ENCODE measurements at regions not wholly inside any gene's neighbourhood (a gene's known extent, or its start where the extent isn't known, plus 50 kb on each side); places are given as distances from the start of the nearest gene placed in this dataset.
"Not testable (repeated sequence)": the region's sequence is repeated elsewhere in the genome, so short reads cannot be mapped to it uniquely, and the experiment has no call there.

- Mint-ChIP-seq H3K9me3 (no peaks in the 10 kb centered on the region), H3K27me3 (ENCODE audit: low read depth in 2 of 2) (peaks cover 0 to 3% of the 10 kb centered on the region in 2 donors), H3K27ac (no peak overlapping the region), H3K4me3 (no peak overlapping the region), H3K36me3 (no peaks in the 10 kb centered on the region), H3K4me1 (no peaks in the 10 kb centered on the region)
- no peak for TF ChIP-seq CTCF (IDR thresholded peaks at IDR 0.05)
- Histone ChIP-seq H3K27me3 (ENCODE audit: control insufficient read depth, insufficient read depth, low read length) (no peaks in the 10 kb centered on the region), H3K27ac (ENCODE audit: low read length) (no peak overlapping the region), H3K36me3 (ENCODE audit: control insufficient read depth, insufficient read depth, low read length) (no peaks in the 10 kb centered on the region), H3K9me3 (ENCODE audit: control insufficient read depth, insufficient read depth, low read length) (no peaks in the 10 kb centered on the region), H3K4me1 (ENCODE audit: control insufficient read depth, insufficient read depth, low read length) (no peaks in the 10 kb centered on the region), H3K4me3 (ENCODE audit: low read length) (no peak overlapping the region)
- intact Hi-C loops (cut with micrococcal nuclease): no loop called here
- no peak for DNase-seq
- no peak for ATAC-seq
- WGBS (ENCODE audit: insufficient coverage): 88% methylated on average over 4 of the region's 5 CpGs
Observed at GRCh38 chrX:3440981-3441380, 94.5 kb upstream of the MXRA5 start.

- not testable (repeated sequence) for H3K27ac Mint-ChIP-seq; H3K27me3 Mint-ChIP-seq (ENCODE audit: low read depth in 2 of 2)
Observed at GRCh38 chrX:3435916-3436315, 89.5 kb upstream of the MXRA5 start.

GRCh38 chrX:3435057-3435456 is 88.6 kb upstream of the MXRA5 start:
- Mint-ChIP-seq H3K27ac (no peak overlapping the region), H3K4me1 (no peaks in the 10 kb centered on the region), H3K4me3 (no peak overlapping the region), H3K27me3 (ENCODE audit: low read depth in 2 of 2) (peaks cover 0 to 3% of the 10 kb centered on the region in 2 donors), H3K9me3 (no peaks in the 10 kb centered on the region), H3K36me3 (no peaks in the 10 kb centered on the region)
- no peaks in the 10 kb centered on the region for H3K27me3 ChIP-seq (ENCODE audit: control insufficient read depth, insufficient read depth, low read length)
- no peaks in the 10 kb centered on the region for H3K9me3 ChIP-seq (ENCODE audit: control insufficient read depth, insufficient read depth, low read length)
- no peaks in the 10 kb centered on the region for H3K4me1 ChIP-seq (ENCODE audit: control insufficient read depth, insufficient read depth, low read length)
- 90% methylated on average over 6 of the region's 6 CpGs for WGBS (ENCODE audit: insufficient coverage)
- intact Hi-C loops (cut with micrococcal nuclease): no loop called here
- no peaks in the 10 kb centered on the region for H3K36me3 ChIP-seq (ENCODE audit: control insufficient read depth, insufficient read depth, low read length)
- TF ChIP-seq CTCF (IDR thresholded peaks at IDR 0.05): no peak
- H3K4me3 ChIP-seq (ENCODE audit: low read length): no peak overlapping the region
- H3K27ac ChIP-seq (ENCODE audit: low read length): no peak overlapping the region
- DNase-seq (no peak), ATAC-seq (no peak)

More at GRCh38 chrX:3435916-3436315, 89.5 kb upstream of the MXRA5 start:
- H3K27ac ChIP-seq (ENCODE audit: low read length); DNase-seq; H3K4me3 ChIP-seq (ENCODE audit: low read length); ATAC-seq; H3K36me3 ChIP-seq (ENCODE audit: control insufficient read depth, insufficient read depth, low read length); H3K27me3 ChIP-seq (ENCODE audit: control insufficient read depth, insufficient read depth, low read length); H3K9me3 Mint-ChIP-seq; H3K36me3 Mint-ChIP-seq; intact Hi-C loops (cut with micrococcal nuclease); H3K4me1 Mint-ChIP-seq; H3K4me3 Mint-ChIP-seq; H3K4me1 ChIP-seq (ENCODE audit: control insufficient read depth, insufficient read depth, low read length); H3K9me3 ChIP-seq (ENCODE audit: control insufficient read depth, insufficient read depth, low read length): not testable (repeated sequence)
- WGBS (ENCODE audit: insufficient coverage): 95% methylated on average over 14 of the region's 25 CpGs

- ATAC-seq (no peak), DNase-seq (no peak)
- H3K27me3 Mint-ChIP-seq (ENCODE audit: low read depth in 2 of 2): no peaks in the 10 kb centered on the region
- no peaks in the 10 kb centered on the region for H3K9me3 ChIP-seq (ENCODE audit: control insufficient read depth, insufficient read depth, low read length)
- no peak overlapping the region for H3K4me3 ChIP-seq (ENCODE audit: low read length)
- no peaks in the 10 kb centered on the region for H3K27me3 ChIP-seq (ENCODE audit: control insufficient read depth, insufficient read depth, low read length)
- no peaks in the 10 kb centered on the region for H3K36me3 Mint-ChIP-seq
- no peaks in the 10 kb centered on the region for H3K4me1 Mint-ChIP-seq
- H3K9me3 Mint-ChIP-seq: no peaks in the 10 kb centered on the region
- no peaks in the 10 kb centered on the region for H3K4me1 ChIP-seq (ENCODE audit: control insufficient read depth, insufficient read depth, low read length)
- no peak overlapping the region for H3K27ac Mint-ChIP-seq
- intact Hi-C loops (cut with micrococcal nuclease): no loop called here
- no peak overlapping the region for H3K27ac ChIP-seq (ENCODE audit: low read length)
- H3K4me3 Mint-ChIP-seq: no peak overlapping the region
- WGBS (ENCODE audit: insufficient coverage): 100% methylated on average over 1 of the region's 2 CpGs
- H3K36me3 ChIP-seq (ENCODE audit: control insufficient read depth, insufficient read depth, low read length): no peaks in the 10 kb centered on the region
- TF ChIP-seq CTCF (IDR thresholded peaks at IDR 0.05): no peak
Observed at GRCh38 chrX:3428792-3429191, 82.3 kb upstream of the MXRA5 start.

Data from natural killer cell (primary cell).